Duodenal mucosa (tissue), 2 donors: ENCODE measurements at regions not wholly inside any gene's neighbourhood (a gene's known extent, or its start where the extent isn't known, plus 50 kb on each side); places are given as distances from the start of the nearest gene placed in this dataset.

Source experiments
- H3K27ac ChIP-seq: one replicate; pipeline ENCODE4 v1.7.0; 2013; ENCODE audit warnings: low read depth, low read length
- H3K27me3 ChIP-seq, 2 donors: one replicate each; pipeline ENCODE4 v1.7.0; 2013; ENCODE audit warnings: low read length in 2 of 2, control low read depth in 1 of 2; ENCODE audit not compliant: insufficient read depth in 2 of 2, control insufficient read depth in 1 of 2
- H3K36me3 ChIP-seq, 2 donors: one replicate each; pipeline ENCODE4 v1.7.0; 2013; ENCODE audit warnings: low read length in 2 of 2, control low read depth in 1 of 2; ENCODE audit not compliant: insufficient read depth in 2 of 2, control insufficient read depth in 1 of 2
- H3K4me1 ChIP-seq, 2 donors: one replicate each; pipeline ENCODE4 v1.7.0; 2013; ENCODE audit warnings: low read length in 2 of 2, control low read depth in 1 of 2; ENCODE audit not compliant: insufficient read depth in 2 of 2, control insufficient read depth in 1 of 2
- H3K4me3 ChIP-seq, 2 donors: one replicate each; pipeline ENCODE4 v1.7.0; 2013; ENCODE audit warnings: low read length in 2 of 2, low read depth in 1 of 2
- H3K9ac ChIP-seq, 2 donors: one replicate each; pipeline ENCODE4 v1.7.0; 2013; ENCODE audit warnings: low read length in 2 of 2, low read depth in 1 of 2
- H3K9me3 ChIP-seq, 2 donors: one replicate each; pipeline ENCODE4 v1.7.0; 2013; ENCODE audit warnings: low read length in 2 of 2, control low read depth in 1 of 2; ENCODE audit not compliant: control insufficient read depth in 1 of 2

- Histone ChIP-seq H3K27me3 (no peaks in the 10 kb centered on the region), H3K36me3 (no peaks in the 10 kb centered on the region), H3K4me1 (no peaks in the 10 kb centered on the region), H3K9ac (no peak overlapping the region), H3K27ac (no peak overlapping the region), H3K4me3 (no peak overlapping the region), H3K9me3 (no peaks in the 10 kb centered on the region)
These were observed 78.0 kb upstream of the GALNT5 start for GRCh38 chr2:157179324-157180105.

- Histone ChIP-seq H3K27ac (no peak overlapping the region), H3K4me3 (no peak overlapping the region), H3K36me3 (no peaks in the 10 kb centered on the region), H3K4me1 (no peaks in the 10 kb centered on the region), H3K27me3 (no peaks in the 10 kb centered on the region), H3K9me3 (no peaks in the 10 kb centered on the region), H3K9ac (no peak overlapping the region)
These were observed 77.1 kb upstream of the GALNT5 start for GRCh38 chr2:157180359-157180758.

- no peak overlapping the region for H3K27ac ChIP-seq
- H3K9ac ChIP-seq = no peak overlapping the region
- H3K9me3 ChIP-seq = no peaks in the 10 kb centered on the region
- no peaks in the 10 kb centered on the region for H3K4me1 ChIP-seq
- no peak overlapping the region for H3K4me3 ChIP-seq
- no peaks in the 10 kb centered on the region for H3K36me3 ChIP-seq
- no peaks in the 10 kb centered on the region for H3K27me3 ChIP-seq
These were observed 76.3 kb upstream of the GALNT5 start for GRCh38 chr2:157181234-157181633.

- no peak overlapping the region for H3K27ac ChIP-seq
- no peak overlapping the region for H3K9ac ChIP-seq
- no peaks in the 10 kb centered on the region for H3K36me3 ChIP-seq
- no peaks in the 10 kb centered on the region for H3K4me1 ChIP-seq
- no peaks in the 10 kb centered on the region for H3K9me3 ChIP-seq
- H3K27me3 ChIP-seq = no peaks in the 10 kb centered on the region
- no peak overlapping the region for H3K4me3 ChIP-seq
These were observed 75.2 kb upstream of the GALNT5 start for GRCh38 chr2:157182204-157182709.

- H3K9me3 ChIP-seq = no peaks in the 10 kb centered on the region
- H3K27me3 ChIP-seq = no peaks in the 10 kb centered on the region
- H3K36me3 ChIP-seq = no peaks in the 10 kb centered on the region
- H3K9ac ChIP-seq = no peak overlapping the region
- H3K27ac ChIP-seq = no peak overlapping the region
- H3K4me3 ChIP-seq = no peak overlapping the region
- no peaks in the 10 kb centered on the region for H3K4me1 ChIP-seq
These were observed 74.6 kb upstream of the GALNT5 start for GRCh38 chr2:157182834-157183396.

GRCh38 chr2:157184161-157184895 lies 73.2 kb upstream of the GALNT5 start:
- Histone ChIP-seq H3K4me3 (no peak overlapping the region), H3K9me3 (no peaks in the 10 kb centered on the region), H3K27ac (no peak overlapping the region), H3K27me3 (no peaks in the 10 kb centered on the region), H3K4me1 (no peaks in the 10 kb centered on the region), H3K9ac (no peak overlapping the region), H3K36me3 (no peaks in the 10 kb centered on the region)

- Histone ChIP-seq H3K9ac (no peak overlapping the region), H3K4me1 (no peaks in the 10 kb centered on the region), H3K9me3 (no peaks in the 10 kb centered on the region), H3K27ac (no peak overlapping the region), H3K4me3 (no peak overlapping the region), H3K36me3 (no peaks in the 10 kb centered on the region), H3K27me3 (no peaks in the 10 kb centered on the region)
These were observed 71.9 kb upstream of the GALNT5 start for GRCh38 chr2:157185476-157186227.

- no peaks in the 10 kb centered on the region for H3K36me3 ChIP-seq
- no peak overlapping the region for H3K9ac ChIP-seq
- H3K4me3 ChIP-seq = no peak overlapping the region
- H3K27me3 ChIP-seq = no peaks in the 10 kb centered on the region
- H3K27ac ChIP-seq = no peak overlapping the region
- H3K4me1 ChIP-seq = no peaks in the 10 kb centered on the region
- H3K9me3 ChIP-seq = no peaks in the 10 kb centered on the region
These were observed 67.4 kb upstream of the GALNT5 start for GRCh38 chr2:157190151-157190550.

- no peak overlapping the region for H3K4me3 ChIP-seq
These were observed 66.3 kb upstream of the GALNT5 start for GRCh38 chr2:157191186-157191585.

More at GRCh38 chr2:157191186-157191585, 66.3 kb upstream of the GALNT5 start:
- Histone ChIP-seq H3K9ac (no peak overlapping the region), H3K4me1 (no peaks in the 10 kb centered on the region), H3K9me3 (no peaks in the 10 kb centered on the region), H3K27me3 (no peaks in the 10 kb centered on the region), H3K27ac (no peak overlapping the region), H3K36me3 (no peaks in the 10 kb centered on the region)
